SK-N-SH (cell line): ENCODE measurements at regions not wholly inside any gene's neighbourhood (a gene's known extent, or its start where the extent isn't known, plus 50 kb on each side); places are given as distances from the start of the nearest gene placed in this dataset.
A peak's percentile ranks its signal among the peaks of the same experiment; 100 is the strongest.

Experiments
- CTCF ChIA-PET: fragments of 300-600, 350-600 bp; formaldehyde crosslinking; extraction: SDS; loops from one replicate; lab custom pipeline; 2021; lab: Yijun Ruan, JAX
- POLR2A ChIA-PET: fragments of 350-600 bp; sonication (Branson Sonifier 250); formaldehyde crosslinking; extraction: SDS; loops from one replicate; lab custom pipeline; 2020; ENCODE audit warnings: antibody characterized with exemption, inconsistent platforms; lab: Yijun Ruan, JAX
- DNase-seq: peaks from one replicate; pipeline ENCODE4 v3.0.0; 2012
- H2AFZ ChIP-seq: fragments of 200-600 bp; sonication (generic); 2 replicates; pipeline ENCODE4 v1.8.1; 2016; ENCODE audit warnings: antibody characterized with exemption, mild to moderate bottlenecking, low read depth
- H3F3A ChIP-seq: fragments of 200-600 bp; sonication (generic); replicated peaks from 2 replicates; pipeline ENCODE3; 2016; ENCODE audit warnings: antibody characterized with exemption, mild to moderate bottlenecking; ENCODE audit not compliant: insufficient read depth
- H3K27ac ChIP-seq, 2 experiments: fragments of 200-500 bp in 1 of 2; fragments of 200-600 bp in 1 of 2; sonication (Bioruptor generic) in 1 of 2; sonication (generic), shearing (Covaris generic) in 1 of 2; 2 replicates each; pipeline versions ENCODE4 v1.5.1 to v1.6.1; 2014 to 2016; ENCODE audit warnings: low read depth in 2 of 2, inconsistent platforms in 1 of 2, low read length in 1 of 2, mild to moderate bottlenecking in 1 of 2, mixed read lengths in 1 of 2
- H3K27me3 ChIP-seq: fragments of 200-600 bp; sonication (generic), shearing (Covaris generic); 2 replicates; pipeline ENCODE4 v1.6.1; 2016; ENCODE audit warnings: mixed run types; ENCODE audit not compliant: insufficient read depth
- H3K36me3 ChIP-seq, 2 experiments: fragments of 200-500 bp in 1 of 2; fragments of 200-600 bp in 1 of 2; sonication (Bioruptor generic) in 1 of 2; sonication (generic) in 1 of 2; replicated peaks in 1 of 2; 2 replicates each; pipeline versions ENCODE3 to v1.5.1; 2014 to 2016; ENCODE audit warnings: low read length in 1 of 2, mild to moderate bottlenecking in 1 of 2; ENCODE audit not compliant: insufficient read depth in 2 of 2, control insufficient read depth in 1 of 2
- H3K4me1 ChIP-seq, 2 experiments: fragments of 200-500 bp in 1 of 2; fragments of 200-600 bp in 1 of 2; sonication (Bioruptor generic) in 1 of 2; sonication (generic), shearing (Covaris generic) in 1 of 2; 2 replicates each; pipeline versions ENCODE4 v1.5.1 to v1.6.1; 2014 to 2016; ENCODE audit warnings: low read depth in 1 of 2, low read length in 1 of 2, mixed run types in 1 of 2; ENCODE audit not compliant: insufficient read depth in 2 of 2, control insufficient read depth in 1 of 2
- H3K4me2 ChIP-seq: fragments of 200-600 bp; sonication (generic), shearing (Covaris generic); 2 replicates; pipeline ENCODE4 v1.6.1; 2017; ENCODE audit warnings: mixed run types
- H3K4me3 ChIP-seq, 2 experiments: fragments of 200-500 bp in 1 of 2; fragments of 200-600 bp in 1 of 2; sonication (Bioruptor generic) in 1 of 2; sonication (generic), shearing (Covaris generic) in 1 of 2; 2 replicates each; pipeline versions ENCODE4 v1.5.1 to v1.8.1; 2014 to 2016; ENCODE audit warnings: low read depth in 2 of 2, inconsistent platforms in 1 of 2, low read length in 1 of 2, mild to moderate bottlenecking in 1 of 2, mixed read lengths in 1 of 2, moderate library complexity in 1 of 2
- H3K79me2 ChIP-seq: fragments of 200-600 bp; sonication (generic); 2 replicates; pipeline ENCODE4 v1.8.1; 2017; ENCODE audit warnings: mild to moderate bottlenecking; ENCODE audit not compliant: insufficient read depth
- H3K9ac ChIP-seq: fragments of 200-600 bp; sonication (generic); 2 replicates; pipeline ENCODE4 v1.6.1; 2017; ENCODE audit warnings: mixed run types
- H3K9me2 ChIP-seq: fragments of 200-600 bp; sonication (generic); 2 replicates; pipeline ENCODE4 v1.6.1; 2017; ENCODE audit warnings: mixed run types
- H3K9me3 ChIP-seq: fragments of 200-600 bp; sonication (generic); 2 replicates; pipeline ENCODE4 v1.6.1; 2017; ENCODE audit warnings: mixed run types, mild to moderate bottlenecking, moderate library complexity
- H4K20me1 ChIP-seq: fragments of 200-600 bp; sonication (generic); 2 replicates; pipeline ENCODE4 v1.6.1; 2017; ENCODE audit warnings: mild to moderate bottlenecking, mixed run types; ENCODE audit not compliant: insufficient read depth
- CTCF ChIP-seq: fragments of 200-600 bp; sonication (generic); IDR thresholded peaks from 2 replicates; pipeline ENCODE4 v1.6.1; 2017; ENCODE audit warnings: antibody characterized with exemption, mild to moderate bottlenecking, moderate library complexity
- EP300 ChIP-seq, 2 experiments: IDR thresholded peaks; 2 replicates each; pipeline versions ENCODE4 v1.4.0 to v1.6.1; 2012; ENCODE audit warnings: borderline replicate concordance in 1 of 2, low read depth in 1 of 2, low read length in 1 of 2
- FOSL2 ChIP-seq: IDR thresholded peaks from 2 replicates; pipeline ENCODE4 v1.4.0; 2012; ENCODE audit warnings: low read depth, mild to moderate bottlenecking, moderate library complexity, borderline replicate concordance
- GABPA ChIP-seq: IDR thresholded peaks from 2 replicates; pipeline ENCODE4 v1.4.0; 2012; ENCODE audit warnings: low read depth, mild to moderate bottlenecking
- GATA2 ChIP-seq: sonication (generic); formaldehyde crosslinking; IDR thresholded peaks from 2 replicates; pipeline ENCODE4 v1.5.0; 2020; ENCODE audit warnings: mild to moderate bottlenecking, missing genetic modification reagents
- MAX ChIP-seq: IDR thresholded peaks from 2 replicates; pipeline ENCODE4 v1.4.0; 2012; ENCODE audit warnings: low read depth
- MXI1 ChIP-seq: IDR thresholded peaks from 2 replicates; pipeline ENCODE4 v1.6.1; 2012; ENCODE audit warnings: mild to moderate bottlenecking, low read depth, low read length, improper control_type of control experiment
- RAD21 ChIP-seq: IDR thresholded peaks from 2 replicates; pipeline ENCODE4 v1.6.1; 2012; ENCODE audit warnings: mild to moderate bottlenecking, low read length
- RCOR1 ChIP-seq: fragments of 150-350 bp; IDR thresholded peaks from 2 replicates; pipeline ENCODE4 v1.6.1; 2017; ENCODE audit warnings: antibody characterized with exemption, low read length
- RFX5 ChIP-seq: IDR thresholded peaks from 2 replicates; pipeline ENCODE4 v1.6.1; 2012; ENCODE audit warnings: mild to moderate bottlenecking, improper control_type of control experiment, low read length
- SIN3A ChIP-seq: IDR thresholded peaks from 2 replicates; pipeline ENCODE4 v1.6.1; 2012; ENCODE audit warnings: low read depth, mild to moderate bottlenecking, low read length, moderate library complexity, borderline replicate concordance
- TAF1 ChIP-seq: IDR thresholded peaks from 2 replicates; pipeline ENCODE4 v1.6.1; 2012; ENCODE audit warnings: low read depth, mild to moderate bottlenecking, low read length, moderate library complexity, borderline replicate concordance
- USF2 ChIP-seq: fragments of 150-350 bp; IDR thresholded peaks from 2 replicates; pipeline ENCODE4 v1.6.1; 2017; ENCODE audit warnings: antibody characterized with exemption, low read length, low read depth, borderline replicate concordance
- WGBS: methylation state at CpG from one replicate; pipeline ENCODE4 v1.1.6; 2017; ENCODE audit warnings: low lambda C conversion rate; 5-methylcytosine and 5-hydroxymethylcytosine counted together
- TF ChIP-seq, protein P1 (sequence below): IDR thresholded peaks from 2 replicates; pipeline ENCODE4; 2012

GRCh38 chr10:28738200-28738599, 60.9 kb downstream of the BAMBI start:
- no peaks in the 10 kb centered on the region for H4K20me1 ChIP-seq
- ChIA-PET CTCF (interaction anchor here (0.7 to 1.6 kb wide), 2 partner anchors 17 to 289 kb away, joined by 3 to 4 read pairs; no protein-coding TSS in a partner anchor), POLR2A (no interaction called here)
- peaks cover 0 to 4% of the 10 kb centered on the region in 2 experiments; a peak in 1 of 4 replicates for H3K4me1 ChIP-seq
- no peak overlapping the region for H3K9ac ChIP-seq
- no peak overlapping the region for H3K4me3 ChIP-seq
- H3F3A ChIP-seq = peaks cover 12% of the 10 kb centered on the region
- no peak overlapping the region for H3K27ac ChIP-seq
- H3K9me3 ChIP-seq = no peaks in the 10 kb centered on the region
- H3K79me2 ChIP-seq = no peaks in the 10 kb centered on the region
- H3K9me2 ChIP-seq = no peaks in the 10 kb centered on the region
- no peak for DNase-seq
- no peak overlapping the region for H3K4me2 ChIP-seq
- WGBS = 90% methylated on average over 1 of the region's 1 CpG
- no peaks in the 10 kb centered on the region; the same call in 1 of the 2 replicates for H3K27me3 ChIP-seq
- no peak overlapping the region for H2AFZ ChIP-seq
- H3K36me3 ChIP-seq = no peaks in the 10 kb centered on the region
- TF ChIP-seq FOSL2 = no peak
- TF ChIP-seq CTCF = peak; percentile 19; the same call in 1 of the 2 replicates
- no peak for TF ChIP-seq MAX
- TF ChIP-seq GABPA = no peak
- TF ChIP-seq EP300 (IDR thresholded peaks at IDR 0.05; ENCODE audit: borderline replicate concordance in 1 of 2, low read depth in 1 of 2, low read length in 1 of 2) = no peak

DNA sequence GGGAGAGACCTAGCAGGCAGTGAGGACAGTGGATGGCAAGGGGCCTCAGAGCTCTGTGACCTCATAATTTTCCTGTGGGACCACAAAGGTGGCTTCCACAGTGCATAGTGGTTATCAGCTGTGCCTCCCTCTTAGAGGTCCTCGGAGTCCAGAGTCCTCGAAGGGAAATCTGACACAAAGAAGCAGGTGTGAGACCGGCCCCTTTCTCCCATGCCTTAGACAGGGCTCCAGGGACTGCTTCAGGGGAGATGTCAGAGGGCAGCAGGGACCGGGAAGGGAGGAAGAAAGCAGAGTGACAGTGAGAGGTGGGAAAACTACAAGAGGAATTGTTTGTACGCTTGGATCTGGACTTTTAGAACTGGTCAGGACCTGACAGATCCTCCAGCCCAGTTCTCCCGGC, 66.3 kb downstream of the BAMBI start:
- TF ChIP-seq RFX5 = no peak
- no peak for TF ChIP-seq SIN3A
- TF ChIP-seq MXI1 = no peak
- no peak for TF ChIP-seq CTCF
- no peak for TF ChIP-seq RCOR1
- no peak for TF ChIP-seq RAD21
- no peak for TF ChIP-seq GATA2 (CRISPR knock-in tag)
- no peak for TF ChIP-seq TAF1
- no peak for TF ChIP-seq USF2
- TF ChIP-seq, protein P1, sequence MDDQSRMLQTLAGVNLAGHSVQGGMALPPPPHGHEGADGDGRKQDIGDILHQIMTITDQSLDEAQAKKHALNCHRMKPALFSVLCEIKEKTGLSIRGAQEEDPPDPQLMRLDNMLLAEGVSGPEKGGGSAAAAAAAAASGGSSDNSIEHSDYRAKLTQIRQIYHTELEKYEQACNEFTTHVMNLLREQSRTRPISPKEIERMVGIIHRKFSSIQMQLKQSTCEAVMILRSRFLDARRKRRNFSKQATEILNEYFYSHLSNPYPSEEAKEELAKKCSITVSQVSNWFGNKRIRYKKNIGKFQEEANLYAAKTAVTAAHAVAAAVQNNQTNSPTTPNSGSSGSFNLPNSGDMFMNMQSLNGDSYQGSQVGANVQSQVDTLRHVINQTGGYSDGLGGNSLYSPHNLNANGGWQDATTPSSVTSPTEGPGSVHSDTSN = no peak
- WGBS = 74% methylated on average over 6 of the region's 6 CpGs
- Histone ChIP-seq H3K9me3 (no peaks in the 10 kb centered on the region), H3K4me1 (no peaks in the 10 kb centered on the region), H3F3A (no peaks in the 10 kb centered on the region), H3K4me3 (no peak overlapping the region), H3K27me3 (no peaks in the 10 kb centered on the region; the same call in 1 of the 2 replicates), H4K20me1 (no peaks in the 10 kb centered on the region), H3K36me3 (no peaks in the 10 kb centered on the region), H3K9ac (no peak overlapping the region), H3K27ac (no peak overlapping the region), H3K4me2 (no peak overlapping the region), H2AFZ (no peak overlapping the region), H3K79me2 (no peaks in the 10 kb centered on the region), H3K9me2 (no peaks in the 10 kb centered on the region)
- POLR2A ChIA-PET = no interaction called here
- CTCF ChIA-PET = interaction anchor here (0.7 kb wide), 1 partner anchor 942 kb away, joined by 3 read pairs; no protein-coding TSS in a partner anchor
- no peak for DNase-seq
